ENCODE measurements at regions not wholly inside any gene's neighbourhood (a gene's known extent, or its start where the extent isn't known, plus 50 kb on each side); places are given as distances from the start of the nearest gene placed in this dataset.

DNA sequence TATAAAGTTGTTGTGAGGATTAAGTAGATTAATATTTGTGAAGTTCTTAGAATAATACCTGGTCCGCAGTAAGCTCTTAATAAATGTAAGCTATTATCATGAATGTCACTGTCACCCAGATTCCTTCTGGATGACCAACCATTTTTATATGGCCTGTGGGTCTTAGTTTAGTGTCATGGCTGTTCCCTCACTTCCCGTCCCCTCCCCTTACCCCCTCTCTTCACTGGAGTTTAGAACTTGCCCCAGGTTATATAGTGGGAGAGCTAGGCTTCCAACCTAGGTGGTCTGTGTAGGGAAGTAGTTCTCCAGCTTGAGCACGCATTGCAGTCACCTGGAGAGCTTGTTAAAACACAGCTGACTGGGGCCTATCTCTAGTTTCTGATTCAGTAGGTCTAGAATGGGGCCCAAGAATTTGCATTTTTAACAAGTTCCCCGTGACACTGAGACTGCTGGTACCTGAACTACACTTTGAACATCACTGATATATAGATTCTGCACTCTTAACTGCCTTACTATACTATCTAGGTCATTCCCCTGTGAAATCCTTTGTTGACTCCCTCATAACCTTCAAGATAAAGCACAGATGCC is 66.9 kb upstream of the PLAC1 start:
- Histone ChIP-seq H3K4me3 (no peak overlapping the region), H3K9me3 (no peaks in the 10 kb centered on the region), H3K27me3 (no peaks in the 10 kb centered on the region), H3K36me3 (no peaks in the 10 kb centered on the region)
- no peak for DNase-seq

DNA sequence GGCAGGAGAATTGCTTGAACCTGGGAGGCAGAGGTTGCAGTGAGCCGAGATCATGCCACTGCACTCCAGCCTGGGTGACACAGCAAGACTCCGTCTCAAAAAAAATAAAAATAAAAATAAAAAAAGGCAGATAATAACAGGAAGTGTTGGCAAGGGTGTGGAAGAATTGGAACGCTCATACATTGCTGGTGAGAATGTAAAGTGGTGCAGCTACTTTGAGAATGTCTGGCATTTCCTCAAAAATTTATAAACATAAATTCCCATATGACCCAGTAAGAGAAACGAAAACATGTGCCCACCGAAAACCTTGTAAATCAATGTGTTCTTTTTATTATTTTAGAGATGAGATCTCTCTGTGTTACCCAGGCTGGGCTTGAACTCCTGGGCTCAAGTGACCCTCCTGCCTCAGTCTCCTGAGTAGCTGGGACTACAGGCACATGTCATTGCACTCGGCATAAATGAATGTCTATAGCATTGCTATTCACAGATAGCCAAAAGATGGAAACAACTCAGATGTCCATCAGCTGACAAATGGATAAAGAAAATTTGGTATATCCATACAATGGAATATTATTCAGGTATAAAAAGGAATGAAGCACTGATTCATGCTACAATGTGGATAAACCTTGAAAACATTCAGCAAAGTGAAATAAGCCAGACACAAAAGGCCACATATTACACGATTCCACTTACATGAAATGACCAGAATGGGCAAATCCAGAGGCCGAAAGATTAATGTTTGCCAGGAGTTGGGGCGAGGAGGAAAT is 63.7 kb upstream of the PLAC1 start:
- no peak overlapping the region for H3K4me3 ChIP-seq
- H3K36me3 ChIP-seq = no peaks in the 10 kb centered on the region
- no peaks in the 10 kb centered on the region for H3K27me3 ChIP-seq
- no peak for DNase-seq
- no peaks in the 10 kb centered on the region for H3K9me3 ChIP-seq

DNA sequence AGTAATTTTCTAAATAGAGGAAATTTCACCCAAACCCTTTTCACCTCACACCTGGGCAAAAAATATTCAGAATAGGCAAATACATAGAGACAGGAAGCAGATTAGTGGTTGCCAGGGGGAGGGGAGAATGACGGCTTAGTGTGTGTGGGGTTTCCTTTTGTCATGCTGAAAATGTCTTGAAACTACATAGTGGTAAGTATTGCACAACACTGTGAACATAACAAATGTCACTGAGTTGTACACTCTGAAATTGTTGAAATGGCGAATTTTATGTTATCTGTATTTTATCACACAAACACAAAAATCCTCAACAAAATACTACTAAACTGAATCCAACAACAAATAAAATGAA is 60.7 kb upstream of the PLAC1 start:
- DNase-seq = no peak
- H3K9me3 ChIP-seq = no peaks in the 10 kb centered on the region
- H3K36me3 ChIP-seq = no peaks in the 10 kb centered on the region
- H3K27me3 ChIP-seq = no peaks in the 10 kb centered on the region
- H3K4me3 ChIP-seq = no peak overlapping the region

- DNase-seq = peak; percentile 87
- Histone ChIP-seq H3K36me3 (no peaks in the 10 kb centered on the region), H3K27me3 (no peaks in the 10 kb centered on the region), H3K4me3 (no peak overlapping the region), H3K9me3 (no peaks in the 10 kb centered on the region)
Measured at GRCh38 chrX:134718105-134718965, 60.1 kb upstream of the PLAC1 start.

DNA sequence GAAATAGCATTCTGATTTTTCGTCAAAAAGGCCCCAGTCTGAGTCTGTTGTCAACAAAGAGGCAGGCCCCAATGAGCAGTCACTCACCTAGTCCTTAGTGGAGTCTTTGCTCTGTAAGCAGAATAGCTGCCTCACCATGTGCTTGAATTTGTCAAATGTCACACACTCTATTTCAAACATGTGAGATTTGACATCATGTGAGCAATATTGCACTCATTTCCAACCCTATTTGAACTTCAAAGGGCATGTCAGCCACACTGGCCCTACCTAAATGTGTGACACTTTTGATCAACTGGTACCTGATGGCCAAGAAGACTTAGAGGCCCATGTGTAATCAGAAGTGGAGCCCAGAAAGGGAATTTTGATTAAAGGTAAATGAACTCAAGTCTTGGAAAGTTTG is 59.4 kb upstream of the PLAC1 start:
- no peaks in the 10 kb centered on the region for H3K27me3 ChIP-seq
- no peak overlapping the region for H3K4me3 ChIP-seq
- no peak for DNase-seq
- H3K36me3 ChIP-seq = no peaks in the 10 kb centered on the region
- no peaks in the 10 kb centered on the region for H3K9me3 ChIP-seq

DNA sequence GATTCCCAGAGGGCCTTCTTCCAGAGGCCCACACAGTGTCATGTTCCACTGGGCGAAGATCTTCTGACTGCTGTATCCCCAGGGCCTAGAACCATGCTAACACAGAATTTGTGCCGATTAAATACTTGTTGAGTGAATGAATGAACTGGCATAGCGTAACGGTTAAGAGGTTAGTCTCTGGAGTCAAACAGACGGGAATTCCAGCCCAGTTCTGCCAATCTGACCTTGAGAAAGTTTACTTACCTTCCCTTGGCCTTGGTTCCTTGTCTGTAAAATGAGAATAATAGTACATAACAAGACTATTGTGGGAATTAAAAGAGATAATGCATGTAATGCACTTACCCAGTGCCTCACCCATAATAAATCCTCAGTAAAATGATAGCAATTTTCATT is 58.3 kb upstream of the PLAC1 start:
- no peaks in the 10 kb centered on the region for H3K36me3 ChIP-seq
- no peak overlapping the region for H3K4me3 ChIP-seq
- no peaks in the 10 kb centered on the region for H3K9me3 ChIP-seq
- DNase-seq = no peak
- H3K27me3 ChIP-seq = no peaks in the 10 kb centered on the region

DNA sequence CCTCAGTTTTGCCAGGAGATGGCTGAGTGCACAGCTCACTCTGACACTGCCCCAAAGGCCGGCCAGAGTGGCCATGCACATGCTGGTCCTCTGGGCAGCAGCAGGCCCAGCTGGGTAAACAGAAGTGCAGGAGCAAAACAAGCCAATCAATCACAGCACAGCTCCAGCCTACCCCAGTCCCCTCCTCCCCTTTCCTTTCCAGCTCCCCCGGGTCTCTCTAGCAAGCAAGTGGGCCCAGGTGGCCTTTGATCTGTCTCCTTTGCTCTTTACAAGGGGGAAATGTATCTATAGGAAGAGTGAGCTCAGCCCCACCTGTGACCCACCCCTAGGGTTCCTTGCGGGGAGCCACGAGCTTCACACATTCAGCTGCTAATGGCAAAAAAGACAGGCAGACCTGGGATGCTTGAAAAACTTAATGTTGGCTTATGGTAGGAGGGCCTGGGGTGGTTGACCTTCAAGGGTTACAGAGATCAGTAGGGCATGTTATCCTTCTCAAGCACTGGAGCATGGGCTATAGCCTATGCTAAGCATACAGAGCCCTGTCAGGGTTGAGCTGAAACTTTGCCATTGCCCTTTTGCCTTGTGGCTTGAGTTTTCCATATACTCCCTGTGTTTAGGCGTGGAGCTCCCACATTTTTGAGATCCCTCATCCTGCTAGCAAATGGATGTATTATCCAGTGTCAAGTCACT is 57.8 kb upstream of the PLAC1 start:
- Histone ChIP-seq H3K27me3 (no peaks in the 10 kb centered on the region), H3K9me3 (no peaks in the 10 kb centered on the region), H3K36me3 (no peaks in the 10 kb centered on the region), H3K4me3 (no peak overlapping the region)
- DNase-seq = no peak

GRCh38 chrX:134714633-134715110 is 56.4 kb upstream of the PLAC1 start:
- Histone ChIP-seq H3K36me3 (no peaks in the 10 kb centered on the region), H3K4me3 (no peak overlapping the region)

DNA sequence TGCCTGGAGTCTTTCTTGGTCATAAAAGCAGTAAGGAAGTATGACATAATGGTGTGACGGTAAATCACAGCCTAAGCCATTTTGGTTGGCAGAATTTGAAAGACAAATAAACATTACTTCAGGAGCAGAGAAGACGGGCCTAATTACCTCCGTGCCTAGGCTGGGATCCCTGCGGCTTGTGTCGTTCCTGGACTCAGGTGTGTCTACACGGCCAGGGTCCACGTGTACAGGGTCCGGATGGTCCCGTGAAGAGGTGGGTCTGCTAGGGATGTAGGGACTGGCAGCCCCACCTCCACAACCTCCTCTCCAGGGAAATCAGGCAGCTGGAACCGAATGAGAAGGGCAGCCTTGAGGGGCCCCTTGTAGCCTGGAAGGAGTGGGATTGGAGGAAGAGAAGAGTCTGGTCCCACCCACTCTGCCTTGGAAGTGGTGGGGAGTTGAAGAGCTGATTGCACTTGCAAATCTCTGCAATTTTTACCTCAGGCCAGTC is 55.4 kb upstream of the PLAC1 start:
- H3K27me3 ChIP-seq = no peaks in the 10 kb centered on the region
- H3K36me3 ChIP-seq = no peaks in the 10 kb centered on the region
- no peaks in the 10 kb centered on the region for H3K9me3 ChIP-seq
- no peak for DNase-seq
- H3K4me3 ChIP-seq = no peak overlapping the region

More at GRCh38 chrX:134714633-134715110, 56.4 kb upstream of the PLAC1 start:
- Histone ChIP-seq H3K9me3 (no peaks in the 10 kb centered on the region), H3K27me3 (no peaks in the 10 kb centered on the region)
- no peak for DNase-seq

GRCh38 chrX:134712272-134712671 is 54.0 kb upstream of the PLAC1 start:
- no peak for DNase-seq
- no peaks in the 10 kb centered on the region for H3K9me3 ChIP-seq
- no peaks in the 10 kb centered on the region for H3K27me3 ChIP-seq
- H3K36me3 ChIP-seq = no peaks in the 10 kb centered on the region
- H3K4me3 ChIP-seq = no peak overlapping the region

DNA sequence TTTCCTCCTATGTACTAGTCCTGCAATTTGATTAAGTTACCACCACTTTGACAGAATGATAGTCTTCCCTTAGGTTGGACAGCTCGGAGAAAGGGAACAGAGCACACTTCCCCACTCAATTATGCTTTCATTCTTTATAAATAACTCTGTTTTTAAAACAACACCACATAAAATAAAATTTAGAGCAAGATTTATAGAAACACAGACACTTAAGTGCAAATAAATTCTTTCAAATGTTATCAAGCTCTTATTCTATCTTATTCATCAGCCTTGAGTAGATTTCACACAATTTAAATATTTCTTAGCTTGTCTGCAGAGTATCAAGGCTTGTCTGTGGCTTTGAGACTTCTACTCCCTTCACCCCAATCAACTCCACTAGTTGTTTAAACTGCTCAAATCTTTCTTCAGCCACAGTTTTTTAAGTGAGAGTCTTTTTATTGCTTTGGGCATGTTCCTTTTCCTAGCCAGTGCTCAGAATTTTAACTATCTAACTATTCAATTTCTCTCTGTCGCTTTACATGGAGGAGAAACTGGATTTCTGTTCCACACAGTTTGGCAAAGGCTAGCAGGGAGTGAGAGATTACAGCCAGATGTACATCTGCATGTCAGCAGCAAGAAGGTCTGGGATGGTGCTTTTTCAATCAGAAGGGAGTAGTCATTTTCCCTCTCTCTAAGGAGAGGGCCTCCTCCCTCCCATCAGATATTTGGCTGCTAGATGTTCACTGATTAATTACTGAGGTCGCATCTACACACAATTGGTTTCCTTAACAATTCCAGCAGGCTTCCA is 53.1 kb upstream of the PLAC1 start:
- no peak overlapping the region for H3K4me3 ChIP-seq
- H3K9me3 ChIP-seq = no peaks in the 10 kb centered on the region
- H3K36me3 ChIP-seq = no peaks in the 10 kb centered on the region
- DNase-seq = no peak
- H3K27me3 ChIP-seq = no peaks in the 10 kb centered on the region

All from MG63 (cell line).